Nephron (organoid): ENCODE measurements at regions not wholly inside any gene's neighbourhood (a gene's known extent, or its start where the extent isn't known, plus 50 kb on each side); places are given as distances from the start of the nearest gene placed in this dataset.

Experiments used
- H3K27ac Mint-ChIP-seq, 3 experiments: 2 replicates each; pipeline ENCODE4 v1.8.0; 2020; ENCODE audit warnings: mixed read lengths in 3 of 3, mild to moderate bottlenecking in 2 of 3, moderate library complexity in 1 of 3
- H3K27me3 Mint-ChIP-seq: 2 replicates; pipeline ENCODE4 v1.8.0; 2021; ENCODE audit warnings: low read depth, mild to moderate bottlenecking, moderate library complexity, mixed read lengths
- H3K36me3 Mint-ChIP-seq: 2 replicates; pipeline ENCODE4 v1.8.0; 2020; ENCODE audit warnings: low read depth, mixed read lengths
- H3K4me1 Mint-ChIP-seq: 2 replicates; pipeline ENCODE4 v1.8.0; 2020; ENCODE audit warnings: mixed read lengths
- H3K4me3 Mint-ChIP-seq, 3 experiments: 2 replicates each; pipeline ENCODE4 v1.8.0; 2020; ENCODE audit warnings: mild to moderate bottlenecking in 3 of 3, mixed read lengths in 3 of 3, moderate library complexity in 2 of 3
- H3K9me3 Mint-ChIP-seq: 2 replicates; pipeline ENCODE4 v1.8.0; 2020; ENCODE audit warnings: mixed read lengths
- TF ChIP-seq, protein P1 (sequence below), 3 experiments: fragments of 200-600 bp; sonication (generic); IDR thresholded peaks; one replicate each; pipeline ENCODE4 v1.5.0; 2021; ENCODE audit warnings: antibody characterized with exemption in 3 of 3; ENCODE audit not compliant: unreplicated experiment in 3 of 3

DNA sequence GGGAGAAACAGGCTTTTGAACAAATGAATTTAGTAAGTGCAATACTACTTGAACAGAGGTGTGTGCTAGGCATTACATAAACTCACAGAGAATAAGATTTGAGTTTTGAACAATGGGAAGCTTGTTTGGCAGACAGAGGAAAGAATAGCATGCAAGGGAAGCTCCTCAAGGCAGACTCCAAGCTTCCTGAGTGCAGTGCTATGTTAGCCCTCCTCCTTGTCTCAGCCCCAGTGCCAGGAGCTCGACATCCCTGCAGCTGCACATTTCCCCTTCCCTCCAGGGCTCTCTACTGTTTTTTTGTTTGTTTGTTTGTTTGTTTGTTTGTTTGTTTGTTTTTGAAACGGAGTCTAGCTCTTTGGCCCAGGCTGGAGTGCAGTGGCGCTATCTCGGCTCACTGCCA lies 237.5 kb downstream of the IPMK start:
- no peaks in the 10 kb centered on the region for H3K4me1 Mint-ChIP-seq
- H3K27ac Mint-ChIP-seq, result no peak overlapping the region

DNA sequence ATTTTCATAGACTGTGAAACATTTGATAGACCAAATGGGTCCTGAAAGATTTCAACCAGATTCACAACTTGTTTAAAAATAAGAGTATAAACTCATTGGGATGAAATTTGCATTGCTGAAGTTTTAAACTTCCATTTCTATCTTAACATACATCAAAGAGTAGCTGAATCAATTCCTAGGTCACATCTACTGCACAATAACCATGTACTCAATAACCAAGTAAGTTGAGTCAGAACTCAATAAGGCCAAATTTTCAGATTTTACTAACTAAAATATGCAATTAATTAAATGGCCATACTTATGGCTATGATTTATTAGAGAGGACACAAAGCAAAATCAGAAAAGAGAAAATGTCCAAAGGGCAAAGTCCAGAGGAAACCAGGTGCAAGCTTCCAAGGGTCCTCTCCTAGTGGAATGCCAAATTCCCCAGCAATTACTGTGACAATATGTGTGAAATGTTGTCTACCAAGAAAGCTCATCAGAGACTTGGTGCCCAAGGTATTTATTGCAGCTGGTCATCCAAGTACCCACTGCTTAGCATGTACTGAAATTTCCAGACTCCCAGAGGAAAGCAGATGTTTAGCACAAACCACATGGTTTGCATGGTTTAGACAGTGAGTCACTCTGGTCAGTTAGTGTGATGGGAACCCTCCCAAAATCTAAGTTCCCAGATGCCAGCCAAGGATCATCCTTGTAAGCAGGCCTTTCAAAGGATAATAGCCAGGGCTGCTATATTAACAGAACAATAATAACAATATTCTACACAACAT lies 238.9 kb downstream of the IPMK start:
- Mint-ChIP-seq H3K36me3 (no peaks in the 10 kb centered on the region), H3K4me3 (no peak overlapping the region), H3K27ac (no peak overlapping the region), H3K4me1 (no peaks in the 10 kb centered on the region), H3K9me3 (peaks cover 4% of the 10 kb centered on the region), H3K27me3 (no peaks in the 10 kb centered on the region)
- TF ChIP-seq, protein P1, sequence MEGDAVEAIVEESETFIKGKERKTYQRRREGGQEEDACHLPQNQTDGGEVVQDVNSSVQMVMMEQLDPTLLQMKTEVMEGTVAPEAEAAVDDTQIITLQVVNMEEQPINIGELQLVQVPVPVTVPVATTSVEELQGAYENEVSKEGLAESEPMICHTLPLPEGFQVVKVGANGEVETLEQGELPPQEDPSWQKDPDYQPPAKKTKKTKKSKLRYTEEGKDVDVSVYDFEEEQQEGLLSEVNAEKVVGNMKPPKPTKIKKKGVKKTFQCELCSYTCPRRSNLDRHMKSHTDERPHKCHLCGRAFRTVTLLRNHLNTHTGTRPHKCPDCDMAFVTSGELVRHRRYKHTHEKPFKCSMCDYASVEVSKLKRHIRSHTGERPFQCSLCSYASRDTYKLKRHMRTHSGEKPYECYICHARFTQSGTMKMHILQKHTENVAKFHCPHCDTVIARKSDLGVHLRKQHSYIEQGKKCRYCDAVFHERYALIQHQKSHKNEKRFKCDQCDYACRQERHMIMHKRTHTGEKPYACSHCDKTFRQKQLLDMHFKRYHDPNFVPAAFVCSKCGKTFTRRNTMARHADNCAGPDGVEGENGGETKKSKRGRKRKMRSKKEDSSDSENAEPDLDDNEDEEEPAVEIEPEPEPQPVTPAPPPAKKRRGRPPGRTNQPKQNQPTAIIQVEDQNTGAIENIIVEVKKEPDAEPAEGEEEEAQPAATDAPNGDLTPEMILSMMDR (IDR thresholded peaks at IDR 0.05; ENCODE audit: unreplicated experiment in 3 of 3), result no peak

More for the DNA sequence above, 237.5 kb downstream of the IPMK start:
- TF ChIP-seq, protein P1 (IDR thresholded peaks at IDR 0.05; ENCODE audit: unreplicated experiment in 3 of 3), result no peak
- H3K27me3 Mint-ChIP-seq, result no peaks in the 10 kb centered on the region
- H3K36me3 Mint-ChIP-seq, result no peaks in the 10 kb centered on the region
- H3K9me3 Mint-ChIP-seq, result peaks cover 4% of the 10 kb centered on the region
- H3K4me3 Mint-ChIP-seq, result no peak overlapping the region

DNA sequence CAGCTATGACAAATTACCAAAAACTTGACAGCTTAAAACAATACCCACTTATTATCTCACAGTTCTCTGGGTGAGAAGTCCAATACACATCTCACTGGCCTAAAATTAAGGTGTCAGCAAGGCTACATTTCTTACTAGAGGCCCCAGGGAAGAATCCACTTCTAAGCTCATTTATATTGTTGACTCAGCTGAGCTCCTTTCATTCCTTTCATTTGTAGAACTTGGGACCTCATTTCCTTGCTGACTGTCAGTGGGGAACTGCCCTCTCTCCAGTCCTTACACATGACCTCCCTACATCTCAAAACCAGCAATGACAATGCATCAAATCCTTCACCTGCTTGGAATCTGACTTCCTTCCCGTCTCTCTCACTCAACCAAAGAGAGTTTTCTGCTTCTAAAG lies 240.3 kb downstream of the IPMK start:
- no peaks in the 10 kb centered on the region for H3K27me3 Mint-ChIP-seq
- H3K9me3 Mint-ChIP-seq, result peaks cover 2% of the 10 kb centered on the region
- H3K27ac Mint-ChIP-seq, result peak overlapping the region in 1 of 3 experiments; percentile 1
- no peak overlapping the region for H3K4me3 Mint-ChIP-seq
- H3K36me3 Mint-ChIP-seq, result no peaks in the 10 kb centered on the region
- TF ChIP-seq, protein P1 (IDR thresholded peaks at IDR 0.05; ENCODE audit: unreplicated experiment in 3 of 3), result no peak
- H3K4me1 Mint-ChIP-seq, result no peaks in the 10 kb centered on the region

DNA sequence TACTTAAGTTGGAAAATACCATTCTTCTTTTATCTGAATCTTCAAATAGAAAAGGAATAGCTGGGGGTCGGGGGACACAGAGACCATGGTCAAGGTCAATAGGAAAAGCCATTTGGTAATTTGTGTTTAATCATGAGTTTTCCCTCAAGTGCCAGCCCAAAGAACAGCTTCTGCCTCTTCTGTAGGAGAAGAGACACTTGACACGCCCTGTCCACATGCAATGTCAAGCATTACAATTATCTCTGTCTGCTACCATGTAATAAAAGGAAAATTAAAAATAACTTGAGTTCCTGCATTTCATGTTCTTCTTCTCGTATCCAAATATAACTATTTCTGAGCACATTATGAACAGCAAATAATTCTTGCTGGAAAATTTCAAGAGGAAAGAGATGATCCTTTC lies 241.7 kb downstream of the IPMK start:
- H3K36me3 Mint-ChIP-seq, result no peaks in the 10 kb centered on the region
- H3K4me3 Mint-ChIP-seq, result no peak overlapping the region
- no peak overlapping the region for H3K27ac Mint-ChIP-seq
- TF ChIP-seq, protein P1 (IDR thresholded peaks at IDR 0.05; ENCODE audit: unreplicated experiment in 3 of 3), result no peak
- H3K9me3 Mint-ChIP-seq, result peaks cover 5% of the 10 kb centered on the region
- no peaks in the 10 kb centered on the region for H3K4me1 Mint-ChIP-seq
- H3K27me3 Mint-ChIP-seq, result no peaks in the 10 kb centered on the region

DNA sequence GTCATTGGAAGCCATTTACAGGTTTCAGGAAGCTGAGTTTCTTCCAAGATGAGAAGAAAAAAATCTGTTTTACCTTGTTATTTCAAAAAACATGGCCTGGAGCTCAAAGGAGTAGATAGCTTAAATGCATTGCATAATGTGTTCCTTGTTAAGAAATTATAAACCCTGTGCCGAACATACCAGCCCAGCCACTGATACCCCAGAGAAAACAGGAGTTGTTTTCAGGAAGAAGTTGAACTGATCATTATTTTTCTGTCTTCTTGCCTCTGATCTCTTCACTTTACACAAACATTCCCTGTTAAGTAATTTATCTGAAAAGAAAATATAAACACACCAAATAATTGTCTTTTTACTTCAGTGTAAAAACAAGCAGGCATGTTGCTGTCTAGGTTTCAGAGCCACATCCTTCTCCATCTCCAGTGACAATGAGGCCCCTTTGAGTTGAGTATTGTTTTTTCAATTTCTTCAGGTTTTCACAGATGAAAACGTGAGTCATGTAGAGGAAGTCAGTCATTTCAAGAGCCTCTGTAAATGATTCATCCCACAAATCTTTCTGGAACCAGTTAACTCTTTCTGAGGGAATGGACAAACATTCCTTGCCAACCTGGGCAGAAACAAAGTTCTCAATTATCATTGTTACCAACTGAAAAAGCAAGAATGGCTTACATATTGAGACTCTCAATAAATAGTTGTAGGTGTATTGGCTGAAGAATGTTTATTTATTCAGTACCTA lies 244.2 kb downstream of the IPMK start:
- Mint-ChIP-seq H3K27ac (peak overlapping the region; percentile 87 to 97 (median 96)), H3K27me3 (no peaks in the 10 kb centered on the region), H3K36me3 (no peaks in the 10 kb centered on the region), H3K9me3 (peaks cover 12% of the 10 kb centered on the region), H3K4me3 (peak overlapping the region in 2 of 3 experiments; percentile 2 to 4), H3K4me1 (no peaks in the 10 kb centered on the region)
- TF ChIP-seq, protein P1 (IDR thresholded peaks at IDR 0.05; ENCODE audit: unreplicated experiment in 3 of 3), result no peak
